Astrocyte of the spinal cord (primary cell): ENCODE measurements at regions not wholly inside any gene's neighbourhood (a gene's known extent, or its start where the extent isn't known, plus 50 kb on each side); places are given as distances from the start of the nearest gene placed in this dataset.
A peak's percentile ranks its signal among the peaks of the same experiment; 100 is the strongest.

Source experiments
- DNase-seq: peaks from one replicate; pipeline ENCODE4 v3.0.0; 2011; ENCODE audit warnings: low read depth, low spot score
- H3K4me3 ChIP-seq: 2 replicates; pipeline ENCODE4 v1.5.1; 2011; ENCODE audit warnings: low read depth, mild to moderate bottlenecking, low read length, moderate library complexity
- in situ Hi-C: cut with HindIII; loops from 2 replicates; pipeline ENCODE4 v1.10.0; 2017; ENCODE audit warnings: low sequenced_read_pairs
- TF ChIP-seq, protein P1 (sequence below): IDR thresholded peaks from 2 replicates; pipeline ENCODE4 v1.5.1; 2012; ENCODE audit warnings: low read depth, mild to moderate bottlenecking, low read length, inconsistent platforms

GRCh38 chr3:124248471-124249028, 256.6 kb upstream of the ROPN1 start:
- peak; percentile 76 for DNase-seq
- TF ChIP-seq, protein P1, sequence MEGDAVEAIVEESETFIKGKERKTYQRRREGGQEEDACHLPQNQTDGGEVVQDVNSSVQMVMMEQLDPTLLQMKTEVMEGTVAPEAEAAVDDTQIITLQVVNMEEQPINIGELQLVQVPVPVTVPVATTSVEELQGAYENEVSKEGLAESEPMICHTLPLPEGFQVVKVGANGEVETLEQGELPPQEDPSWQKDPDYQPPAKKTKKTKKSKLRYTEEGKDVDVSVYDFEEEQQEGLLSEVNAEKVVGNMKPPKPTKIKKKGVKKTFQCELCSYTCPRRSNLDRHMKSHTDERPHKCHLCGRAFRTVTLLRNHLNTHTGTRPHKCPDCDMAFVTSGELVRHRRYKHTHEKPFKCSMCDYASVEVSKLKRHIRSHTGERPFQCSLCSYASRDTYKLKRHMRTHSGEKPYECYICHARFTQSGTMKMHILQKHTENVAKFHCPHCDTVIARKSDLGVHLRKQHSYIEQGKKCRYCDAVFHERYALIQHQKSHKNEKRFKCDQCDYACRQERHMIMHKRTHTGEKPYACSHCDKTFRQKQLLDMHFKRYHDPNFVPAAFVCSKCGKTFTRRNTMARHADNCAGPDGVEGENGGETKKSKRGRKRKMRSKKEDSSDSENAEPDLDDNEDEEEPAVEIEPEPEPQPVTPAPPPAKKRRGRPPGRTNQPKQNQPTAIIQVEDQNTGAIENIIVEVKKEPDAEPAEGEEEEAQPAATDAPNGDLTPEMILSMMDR = no peak
- no peak overlapping the region for H3K4me3 ChIP-seq
- in situ Hi-C loops = no loop called here

DNA sequence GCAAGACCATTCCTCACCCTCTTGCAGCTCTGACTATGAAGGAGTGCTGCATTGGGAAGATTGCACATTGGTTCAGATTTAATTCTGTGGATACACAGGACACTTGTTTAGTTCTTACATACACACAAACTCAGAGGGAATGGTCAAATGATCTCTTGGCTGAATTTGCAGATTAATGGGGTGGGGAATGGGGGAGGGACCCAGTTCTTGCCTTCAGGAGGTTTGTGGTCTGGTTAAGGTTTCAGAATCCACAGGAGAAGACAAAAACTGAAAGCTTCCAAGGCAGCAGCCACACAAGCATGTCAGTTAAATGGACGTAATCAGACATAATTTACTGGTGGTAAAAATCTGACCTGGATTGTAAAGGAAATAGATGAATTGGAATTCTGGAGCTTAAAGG, 257.1 kb upstream of the ROPN1 start:
- no peak for DNase-seq
- TF ChIP-seq, protein P1 = no peak
- no peak overlapping the region for H3K4me3 ChIP-seq
- in situ Hi-C loops = no loop called here

DNA sequence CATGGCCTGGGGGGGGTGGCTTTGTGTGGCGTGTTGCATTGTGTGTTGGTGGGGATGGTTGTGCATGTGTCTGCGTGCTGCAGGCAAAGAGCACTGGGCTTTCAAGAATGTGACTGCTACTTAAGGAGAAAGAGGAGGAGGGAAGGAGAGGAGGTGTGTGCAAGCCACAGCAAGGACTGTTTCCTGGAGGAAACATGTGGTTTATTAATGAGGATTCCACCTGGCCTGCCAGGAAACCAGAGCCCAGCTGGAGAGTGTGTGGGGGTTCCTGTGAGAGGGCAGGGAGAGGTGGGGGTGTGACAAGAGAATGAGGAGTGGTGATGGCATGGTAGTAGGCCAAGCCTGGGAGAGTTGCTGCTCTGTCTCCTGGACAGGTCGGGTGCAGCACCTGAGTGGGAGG, 258.1 kb upstream of the ROPN1 start:
- TF ChIP-seq, protein P1 = no peak
- in situ Hi-C loops = no loop called here
- DNase-seq = no peak
- H3K4me3 ChIP-seq = no peak overlapping the region

GRCh38 chr3:124256156-124256555, 264.2 kb upstream of the ROPN1 start:
- H3K4me3 ChIP-seq = no peak overlapping the region
- no peak for DNase-seq
- TF ChIP-seq, protein P1 = no peak
- in situ Hi-C loops = no loop called here

- no peak for DNase-seq
- in situ Hi-C loops = no loop called here
- TF ChIP-seq, protein P1 = no peak
- no peak overlapping the region for H3K4me3 ChIP-seq
Observed at GRCh38 chr3:124256599-124256998, 264.7 kb upstream of the ROPN1 start.

GRCh38 chr3:124257336-124257864, 265.5 kb upstream of the ROPN1 start:
- in situ Hi-C loops = no loop called here
- TF ChIP-seq, protein P1 = no peak
- H3K4me3 ChIP-seq = no peak overlapping the region
- no peak for DNase-seq

- DNase-seq = peak; percentile 62
- no peak overlapping the region for H3K4me3 ChIP-seq
- TF ChIP-seq, protein P1 = no peak
- in situ Hi-C loops = no loop called here
Observed at GRCh38 chr3:124258057-124258500, 266.2 kb upstream of the ROPN1 start.
